ENCODE measurements at regions not wholly inside any gene's neighbourhood (a gene's known extent, or its start where the extent isn't known, plus 50 kb on each side); places are given as distances from the start of the nearest gene placed in this dataset.

- no peak for TF ChIP-seq POLR2AphosphoS2 (IDR thresholded peaks at IDR 0.05; ENCODE audit: low read length)
- no peak for TF ChIP-seq NR3C1 (CRISPR knock-in tag; IDR thresholded peaks at IDR 0.05)
- TF ChIP-seq CTCF (IDR thresholded peaks at IDR 0.05 in 2 of 3, conservative IDR thresholded peaks at IDR 0.05 in 1 of 3; ENCODE audit: insufficient read depth in 2 of 3, low read depth in 1 of 3, low read length in 3 of 3), result no peak
- no peak for TF ChIP-seq HIVEP1 (CRISPR knock-in tag; IDR thresholded peaks at IDR 0.05)
- no peak for TF ChIP-seq PCBP2 (IDR thresholded peaks at IDR 0.05; ENCODE audit: low read depth, low read length, poor library complexity, severe bottlenecking)
- TF ChIP-seq DNMT1 (IDR thresholded peaks at IDR 0.05), result no peak
- TF ChIP-seq RCOR1 (IDR thresholded peaks at IDR 0.05; ENCODE audit: borderline replicate concordance in 1 of 2, low read depth in 2 of 2, low read length in 2 of 2), result no peak
- no peak for TF ChIP-seq TCF7 (IDR thresholded peaks at IDR 0.05; ENCODE audit: borderline replicate concordance)
- TF ChIP-seq LCOR (CRISPR knock-in tag; IDR thresholded peaks at IDR 0.05), result no peak
- no peak for TF ChIP-seq TAF1 (IDR thresholded peaks at IDR 0.05; ENCODE audit: control insufficient read depth, extremely low read depth, insufficient read depth, low read length, severe bottlenecking)
- no peak for TF ChIP-seq SREBF2 (CRISPR knock-in tag; IDR thresholded peaks at IDR 0.05)
- TF ChIP-seq RAD21 (CRISPR knock-in tag; conservative IDR thresholded peaks at IDR 0.05 in 1 of 2, IDR thresholded peaks at IDR 0.05 in 1 of 2), result no peak
These were observed 258.5 kb downstream of the RND3 start for GRCh38 chr2:150228936-150229335.

All from K562 (cell line).